Liver (tissue), 3 donors: ENCODE measurements at regions not wholly inside any gene's neighbourhood (a gene's known extent, or its start where the extent isn't known, plus 50 kb on each side); places are given as distances from the start of the nearest gene placed in this dataset.

Experiments used
- ATF3 ChIP-seq: IDR thresholded peaks from 2 replicates; pipeline ENCODE4 v1.6.1; 2016; ENCODE audit warnings: antibody characterized with exemption
- CTCF ChIP-seq: fragments of 150-350 bp; IDR thresholded peaks from 2 replicates; pipeline ENCODE4 v1.5.1; 2017; ENCODE audit warnings: improper control_type of control experiment, low read depth, low read length; ENCODE audit not compliant: missing input control
- EGR1 ChIP-seq, 2 donors: IDR thresholded peaks; 2 replicates each; pipeline ENCODE4 v1.6.1; 2016 to 2018; ENCODE audit warnings: antibody characterized with exemption in 2 of 2, low read depth in 2 of 2
- FOXA1 ChIP-seq: IDR thresholded peaks from 2 replicates; pipeline ENCODE4 v1.6.1; 2016; ENCODE audit warnings: antibody characterized with exemption
- JUND ChIP-seq, 2 donors: IDR thresholded peaks; 2 replicates each; pipeline ENCODE4 v1.6.1; 2016; ENCODE audit warnings: antibody characterized with exemption in 2 of 2
- RAD21 ChIP-seq, 2 donors: IDR thresholded peaks; 2 replicates each; pipeline ENCODE4 v1.6.1; 2016; ENCODE audit warnings: antibody characterized with exemption in 2 of 2, mild to moderate bottlenecking in 2 of 2
- RXRA ChIP-seq, 2 donors: IDR thresholded peaks; 2 replicates each; pipeline ENCODE4 v1.6.1; 2017 to 2018; ENCODE audit warnings: antibody characterized with exemption in 2 of 2, mild to moderate bottlenecking in 1 of 2
- SP1 ChIP-seq: IDR thresholded peaks from 2 replicates; pipeline ENCODE4 v1.6.1; 2018; ENCODE audit warnings: antibody characterized with exemption, mild to moderate bottlenecking
- TAF1 ChIP-seq: conservative IDR thresholded peaks from 2 replicates; pipeline ENCODE4 v1.6.1; 2016; ENCODE audit warnings: antibody characterized with exemption, mild to moderate bottlenecking
- YY1 ChIP-seq: IDR thresholded peaks from 2 replicates; pipeline ENCODE4 v1.6.1; 2016; ENCODE audit warnings: antibody characterized with exemption, mild to moderate bottlenecking
- ZBTB33 ChIP-seq: IDR thresholded peaks from 2 replicates; pipeline ENCODE4 v1.6.1; 2016; ENCODE audit warnings: antibody characterized with exemption
- donor health status: healthy.
- donor health status: healthy.

- no peak for TF ChIP-seq CTCF
- no peak for TF ChIP-seq TAF1
- TF ChIP-seq RAD21 (IDR thresholded peaks at IDR 0.05): no peak
- TF ChIP-seq ATF3: no peak
- TF ChIP-seq EGR1 (IDR thresholded peaks at IDR 0.05; ENCODE audit: low read depth in 2 of 2): no peak
- TF ChIP-seq ZBTB33: no peak
- no peak for TF ChIP-seq JUND (IDR thresholded peaks at IDR 0.05)
- no peak for TF ChIP-seq FOXA1
- TF ChIP-seq SP1: no peak
- no peak for TF ChIP-seq YY1
- no peak for TF ChIP-seq RXRA (IDR thresholded peaks at IDR 0.05)
These were observed 115.3 kb upstream of the FSTL4 start for GRCh38 chr5:133727636-133728035.
